T-helper 1 cell treated with Interleukin-12 subunit alpha and Interleukin-12 subunit beta and Interleukin-4 antibody, amounts not matched to agents 30 μg/mL and 1 μg/mL, for 36 hours (primary cell): ENCODE measurements at regions not wholly inside any gene's neighbourhood (a gene's known extent, or its start where the extent isn't known, plus 50 kb on each side); places are given as distances from the start of the nearest gene placed in this dataset.

Experiments used
- H3K27ac Mint-ChIP-seq: one replicate; pipeline ENCODE4 v1.8.0; 2021; ENCODE audit warnings: mild to moderate bottlenecking, mixed read lengths
- H3K27me3 Mint-ChIP-seq: one replicate; pipeline ENCODE4 v1.8.0; 2021; ENCODE audit warnings: low read depth, mixed read lengths
- H3K36me3 Mint-ChIP-seq: one replicate; pipeline ENCODE4 v1.8.0; 2021; ENCODE audit warnings: low read depth, mixed read lengths
- H3K4me1 Mint-ChIP-seq: one replicate; pipeline ENCODE4 v1.8.0; 2021; ENCODE audit warnings: low read depth, mixed read lengths
- H3K4me3 Mint-ChIP-seq: one replicate; pipeline ENCODE4 v1.8.0; 2021; ENCODE audit warnings: mild to moderate bottlenecking, moderate library complexity, mixed read lengths
- H3K9me3 Mint-ChIP-seq: one replicate; pipeline ENCODE4 v1.8.0; 2021; ENCODE audit warnings: mixed read lengths

GRCh38 chr13:70415136-70415535 lies 306.9 kb upstream of the KLHL1 start:
- Mint-ChIP-seq H3K27me3 (no peaks in the 10 kb centered on the region), H3K36me3 (no peaks in the 10 kb centered on the region), H3K4me3 (no peak overlapping the region), H3K9me3 (peaks cover 7% of the 10 kb centered on the region), H3K4me1 (no peaks in the 10 kb centered on the region), H3K27ac (no peak overlapping the region)

GRCh38 chr13:70408865-70409264 lies 300.6 kb upstream of the KLHL1 start:
- peaks cover 6% of the 10 kb centered on the region for H3K9me3 Mint-ChIP-seq
- no peak overlapping the region for H3K4me3 Mint-ChIP-seq

GRCh38 chr13:70407486-70407885 lies 299.2 kb upstream of the KLHL1 start:
- no peaks in the 10 kb centered on the region for H3K27me3 Mint-ChIP-seq
- no peaks in the 10 kb centered on the region for H3K4me1 Mint-ChIP-seq
- H3K4me3 Mint-ChIP-seq = no peak overlapping the region
- H3K36me3 Mint-ChIP-seq = no peaks in the 10 kb centered on the region
- no peak overlapping the region for H3K27ac Mint-ChIP-seq
- no peaks in the 10 kb centered on the region for H3K9me3 Mint-ChIP-seq

More at GRCh38 chr13:70408865-70409264, 300.6 kb upstream of the KLHL1 start:
- no peaks in the 10 kb centered on the region for H3K27me3 Mint-ChIP-seq
- no peak overlapping the region for H3K27ac Mint-ChIP-seq
- no peaks in the 10 kb centered on the region for H3K4me1 Mint-ChIP-seq
- H3K36me3 Mint-ChIP-seq = no peaks in the 10 kb centered on the region

- Mint-ChIP-seq H3K9me3 (no peaks in the 10 kb centered on the region), H3K4me3 (no peak overlapping the region), H3K27ac (no peak overlapping the region), H3K36me3 (no peaks in the 10 kb centered on the region), H3K4me1 (no peaks in the 10 kb centered on the region), H3K27me3 (no peaks in the 10 kb centered on the region)
Measured at GRCh38 chr13:70405266-70405665, 297.0 kb upstream of the KLHL1 start.

GRCh38 chr13:70394031-70394548 lies 285.8 kb upstream of the KLHL1 start:
- Mint-ChIP-seq H3K4me1 (no peaks in the 10 kb centered on the region), H3K27me3 (no peaks in the 10 kb centered on the region), H3K4me3 (no peak overlapping the region), H3K36me3 (no peaks in the 10 kb centered on the region), H3K27ac (no peak overlapping the region), H3K9me3 (no peaks in the 10 kb centered on the region)

- H3K4me1 Mint-ChIP-seq = no peaks in the 10 kb centered on the region
- H3K4me3 Mint-ChIP-seq = no peak overlapping the region
- no peaks in the 10 kb centered on the region for H3K36me3 Mint-ChIP-seq
- no peaks in the 10 kb centered on the region for H3K27me3 Mint-ChIP-seq
- H3K9me3 Mint-ChIP-seq = no peaks in the 10 kb centered on the region
- no peak overlapping the region for H3K27ac Mint-ChIP-seq
Measured at GRCh38 chr13:70391678-70392077, 283.4 kb upstream of the KLHL1 start.

GRCh38 chr13:70390968-70391367 lies 282.7 kb upstream of the KLHL1 start:
- H3K9me3 Mint-ChIP-seq = no peaks in the 10 kb centered on the region
- no peaks in the 10 kb centered on the region for H3K36me3 Mint-ChIP-seq
- H3K4me1 Mint-ChIP-seq = no peaks in the 10 kb centered on the region
- no peaks in the 10 kb centered on the region for H3K27me3 Mint-ChIP-seq
- H3K27ac Mint-ChIP-seq = no peak overlapping the region
- H3K4me3 Mint-ChIP-seq = no peak overlapping the region

- H3K36me3 Mint-ChIP-seq = no peaks in the 10 kb centered on the region
- H3K27ac Mint-ChIP-seq = no peak overlapping the region
- H3K27me3 Mint-ChIP-seq = no peaks in the 10 kb centered on the region
- H3K4me3 Mint-ChIP-seq = no peak overlapping the region
- no peaks in the 10 kb centered on the region for H3K4me1 Mint-ChIP-seq
- H3K9me3 Mint-ChIP-seq = no peaks in the 10 kb centered on the region
Measured at GRCh38 chr13:70390064-70390463, 281.8 kb upstream of the KLHL1 start.

GRCh38 chr13:70388935-70389334 lies 280.7 kb upstream of the KLHL1 start:
- H3K36me3 Mint-ChIP-seq = no peaks in the 10 kb centered on the region
- no peak overlapping the region for H3K4me3 Mint-ChIP-seq
- H3K4me1 Mint-ChIP-seq = no peaks in the 10 kb centered on the region
- H3K9me3 Mint-ChIP-seq = peaks cover 4% of the 10 kb centered on the region
- no peak overlapping the region for H3K27ac Mint-ChIP-seq
- H3K27me3 Mint-ChIP-seq = no peaks in the 10 kb centered on the region

GRCh38 chr13:70386919-70387318 lies 278.7 kb upstream of the KLHL1 start:
- Mint-ChIP-seq H3K4me1 (no peaks in the 10 kb centered on the region), H3K36me3 (no peaks in the 10 kb centered on the region), H3K9me3 (peaks cover 4% of the 10 kb centered on the region), H3K4me3 (no peak overlapping the region), H3K27ac (no peak overlapping the region), H3K27me3 (no peaks in the 10 kb centered on the region)

GRCh38 chr13:70385852-70386251 lies 277.6 kb upstream of the KLHL1 start:
- Mint-ChIP-seq H3K27me3 (no peaks in the 10 kb centered on the region), H3K27ac (no peak overlapping the region), H3K4me1 (no peaks in the 10 kb centered on the region), H3K9me3 (peaks cover 4% of the 10 kb centered on the region), H3K4me3 (no peak overlapping the region), H3K36me3 (no peaks in the 10 kb centered on the region)

GRCh38 chr13:70384156-70384555 lies 275.9 kb upstream of the KLHL1 start:
- Mint-ChIP-seq H3K9me3 (peaks cover 4% of the 10 kb centered on the region), H3K36me3 (no peaks in the 10 kb centered on the region), H3K4me1 (no peaks in the 10 kb centered on the region), H3K27me3 (no peaks in the 10 kb centered on the region), H3K27ac (no peak overlapping the region), H3K4me3 (no peak overlapping the region)

GRCh38 chr13:70380809-70381208 lies 272.6 kb upstream of the KLHL1 start:
- H3K27me3 Mint-ChIP-seq = no peaks in the 10 kb centered on the region
- no peak overlapping the region for H3K4me3 Mint-ChIP-seq
- no peaks in the 10 kb centered on the region for H3K36me3 Mint-ChIP-seq
- H3K4me1 Mint-ChIP-seq = no peaks in the 10 kb centered on the region
- peaks cover 4% of the 10 kb centered on the region for H3K9me3 Mint-ChIP-seq
- no peak overlapping the region for H3K27ac Mint-ChIP-seq

- H3K27me3 Mint-ChIP-seq = no peaks in the 10 kb centered on the region
- no peaks in the 10 kb centered on the region for H3K4me1 Mint-ChIP-seq
- H3K36me3 Mint-ChIP-seq = no peaks in the 10 kb centered on the region
- no peak overlapping the region for H3K4me3 Mint-ChIP-seq
- H3K27ac Mint-ChIP-seq = no peak overlapping the region
- no peaks in the 10 kb centered on the region for H3K9me3 Mint-ChIP-seq
Measured at GRCh38 chr13:70375718-70376117, 267.5 kb upstream of the KLHL1 start.

- Mint-ChIP-seq H3K4me1 (no peaks in the 10 kb centered on the region), H3K27ac (no peak overlapping the region), H3K27me3 (no peaks in the 10 kb centered on the region), H3K36me3 (no peaks in the 10 kb centered on the region), H3K9me3 (no peaks in the 10 kb centered on the region), H3K4me3 (no peak overlapping the region)
Measured at GRCh38 chr13:70370924-70371323, 262.7 kb upstream of the KLHL1 start.

GRCh38 chr13:70366720-70367119 lies 258.5 kb upstream of the KLHL1 start:
- Mint-ChIP-seq H3K4me1 (no peaks in the 10 kb centered on the region), H3K9me3 (no peaks in the 10 kb centered on the region), H3K27ac (no peak overlapping the region), H3K4me3 (no peak overlapping the region), H3K27me3 (no peaks in the 10 kb centered on the region), H3K36me3 (no peaks in the 10 kb centered on the region)
